H9 (cell line): ENCODE measurements at regions not wholly inside any gene's neighbourhood (a gene's known extent, or its start where the extent isn't known, plus 50 kb on each side); places are given as distances from the start of the nearest gene placed in this dataset.

ENCODE experiments used
- DNase-seq: peaks from one replicate; pipeline ENCODE4 v3.0.0-alpha.2; 2017
- H2AFZ ChIP-seq: one replicate; pipeline ENCODE4 v1.6.1; 2013; ENCODE audit warnings: mild to moderate bottlenecking, low read length, control low read depth, moderate library complexity
- H2AK5ac ChIP-seq: 2 replicates; pipeline ENCODE4 v1.6.1; 2013; ENCODE audit warnings: low read length, control low read depth, mixed read lengths; ENCODE audit not compliant: insufficient read length
- H2BK120ac ChIP-seq: one replicate; pipeline ENCODE4 v1.6.1; 2013; ENCODE audit warnings: low read depth, mild to moderate bottlenecking, low read length, control low read depth, inconsistent platforms; ENCODE audit not compliant: poor library complexity, severe bottlenecking
- H2BK12ac ChIP-seq: 2 replicates; pipeline ENCODE4 v1.6.1; 2013; ENCODE audit warnings: low read length, control low read depth, mixed read lengths, low read depth; ENCODE audit not compliant: insufficient read length
- H2BK15ac ChIP-seq: 2 replicates; pipeline ENCODE4 v1.6.1; 2013; ENCODE audit warnings: low read depth, low read length, control low read depth
- H2BK20ac ChIP-seq: one replicate; pipeline ENCODE4 v1.6.1; 2013; ENCODE audit warnings: low read depth, mild to moderate bottlenecking, low read length, control low read depth, inconsistent platforms; ENCODE audit not compliant: poor library complexity, severe bottlenecking
- H2BK5ac ChIP-seq: 2 replicates; pipeline ENCODE4 v1.6.1; 2013; ENCODE audit warnings: low read length, control low read depth, mixed read lengths; ENCODE audit not compliant: insufficient read length
- H3K14ac ChIP-seq: 2 replicates; pipeline ENCODE4 v1.6.1; 2013; ENCODE audit warnings: low read length, control low read depth; ENCODE audit not compliant: insufficient read depth
- H3K18ac ChIP-seq: 2 replicates; pipeline ENCODE4 v1.6.1; 2013; ENCODE audit warnings: low read depth, mild to moderate bottlenecking, mixed read lengths, low read length, control low read depth; ENCODE audit not compliant: insufficient read length
- H3K23ac ChIP-seq: 2 replicates; pipeline ENCODE4 v1.6.1; 2013; ENCODE audit warnings: low read length, control low read depth, mixed read lengths, low read depth; ENCODE audit not compliant: insufficient read length
- H3K23me2 ChIP-seq: 2 replicates; pipeline ENCODE4 v1.6.1; 2013; ENCODE audit warnings: low read depth, mild to moderate bottlenecking, mixed read lengths, low read length, control low read depth; ENCODE audit not compliant: insufficient read length, poor library complexity, severe bottlenecking
- H3K27ac ChIP-seq: 2 replicates; pipeline ENCODE4 v1.5.1; 2013; ENCODE audit warnings: low read length, control low read depth, mixed read lengths, low read depth; ENCODE audit not compliant: insufficient read length
- H3K27me3 ChIP-seq: 2 replicates; pipeline ENCODE4 v1.6.1; 2013; ENCODE audit warnings: low read length, control low read depth, inconsistent platforms; ENCODE audit not compliant: insufficient read depth
- H3K4ac ChIP-seq: 2 replicates; pipeline ENCODE4 v1.6.1; 2013; ENCODE audit warnings: low read depth, mild to moderate bottlenecking, control low read depth, inconsistent platforms, low read length, moderate library complexity
- H3K4me1 ChIP-seq: 2 replicates; pipeline ENCODE4 v1.6.1; 2013; ENCODE audit warnings: low read length, control low read depth, inconsistent platforms; ENCODE audit not compliant: insufficient read depth
- H3K4me2 ChIP-seq: 2 replicates; pipeline ENCODE4 v1.6.1; 2013; ENCODE audit warnings: low read length, control low read depth, mixed read lengths; ENCODE audit not compliant: insufficient read length, insufficient read depth
- H3K56ac ChIP-seq: 2 replicates; pipeline ENCODE4 v1.6.1; 2013; ENCODE audit warnings: low read depth, mild to moderate bottlenecking, mixed read lengths, low read length, control low read depth; ENCODE audit not compliant: insufficient read length
- H3K79me1 ChIP-seq: 2 replicates; pipeline ENCODE4 v1.6.1; 2013; ENCODE audit warnings: low read depth, mild to moderate bottlenecking, moderate library complexity, low read length, control low read depth, inconsistent platforms; ENCODE audit not compliant: insufficient read depth, poor library complexity, severe bottlenecking
- H3K79me2 ChIP-seq: 2 replicates; pipeline ENCODE4 v1.6.1; 2013; ENCODE audit warnings: low read length, control low read depth, inconsistent platforms; ENCODE audit not compliant: insufficient read depth
- H3K9ac ChIP-seq: 2 replicates; pipeline ENCODE4 v1.6.1; 2013; ENCODE audit warnings: low read length, control low read depth, mixed read lengths; ENCODE audit not compliant: insufficient read length; ENCODE audit errors: extremely low read depth
- H3K9me3 ChIP-seq: one replicate; pipeline ENCODE4 v1.6.1; 2013; ENCODE audit warnings: low read depth, low read length, inconsistent platforms; ENCODE audit not compliant: control insufficient read depth
- H3T11ph ChIP-seq: one replicate; pipeline ENCODE4 v1.6.1; 2013; ENCODE audit warnings: mild to moderate bottlenecking, low read length, control low read depth, inconsistent platforms
- H4K20me1 ChIP-seq: one replicate; pipeline ENCODE4 v1.6.1; 2013; ENCODE audit not compliant: control insufficient read depth, insufficient read length, insufficient read depth
- H4K5ac ChIP-seq: 2 replicates; pipeline ENCODE4 v1.6.1; 2013; ENCODE audit warnings: low read depth, mild to moderate bottlenecking, mixed read lengths, low read length, control low read depth; ENCODE audit not compliant: insufficient read length
- H4K8ac ChIP-seq: replicated peaks from 2 replicates; pipeline ENCODE4 v1.6.1; 2013; ENCODE audit warnings: low read length, control low read depth, mixed read lengths, low read depth; ENCODE audit not compliant: insufficient read length
- H4K91ac ChIP-seq: 2 replicates; pipeline ENCODE4 v1.6.1; 2013; ENCODE audit warnings: low read depth, mild to moderate bottlenecking, moderate library complexity, mixed read lengths, low read length, control low read depth; ENCODE audit not compliant: insufficient read length
- H3K27ac Mint-ChIP-seq, 3 experiments: 2 replicates in 2 of 3; 3 replicates in 1 of 3; pipeline ENCODE4 v1.8.0; 2020 to 2021; ENCODE audit warnings: mixed read lengths in 3 of 3, mild to moderate bottlenecking in 1 of 3, moderate library complexity in 1 of 3
- H3K27me3 Mint-ChIP-seq: 2 replicates; pipeline ENCODE4 v1.8.0; 2021; ENCODE audit warnings: low read depth, mild to moderate bottlenecking, moderate library complexity, mixed read lengths
- H3K36me3 Mint-ChIP-seq, 3 experiments: 2 replicates in 2 of 3; 3 replicates in 1 of 3; pipeline ENCODE4 v1.8.0; 2020 to 2021; ENCODE audit warnings: low read depth in 3 of 3, mixed read lengths in 3 of 3; ENCODE audit not compliant: insufficient read depth in 1 of 3
- H3K4me1 Mint-ChIP-seq, 2 experiments: 2 replicates each; pipeline ENCODE4 v1.8.0; 2020; ENCODE audit warnings: mixed read lengths in 2 of 2
- H3K4me3 Mint-ChIP-seq, 2 experiments: 2 replicates in 1 of 2; 3 replicates in 1 of 2; pipeline ENCODE4 v1.8.0; 2020 to 2021; ENCODE audit warnings: mild to moderate bottlenecking in 2 of 2, mixed read lengths in 2 of 2, moderate library complexity in 1 of 2
- H3K9me3 Mint-ChIP-seq, 2 experiments: 2 replicates in 1 of 2; 3 replicates in 1 of 2; pipeline ENCODE4 v1.8.0; 2020; ENCODE audit warnings: mild to moderate bottlenecking in 2 of 2, mixed read lengths in 2 of 2, moderate library complexity in 1 of 2
- WGBS: extraction: QIAGEN DNeasy Blood & Tissue Kit; methylation state at CpG from one replicate; pipeline ENCODE4 v1.1.7; 2013; ENCODE audit warnings: missing lambda C conversion rate, low lambda C conversion rate, mixed read lengths; ENCODE audit not compliant: insufficient read length; ENCODE audit errors: extremely low coverage; 5-methylcytosine and 5-hydroxymethylcytosine counted together
- TF ChIP-seq, protein P1 (sequence below): fragments of 200-600 bp; sonication (generic); conservative IDR thresholded peaks from 3 replicates; pipeline ENCODE4 v1.8.0; 2021; ENCODE audit warnings: antibody characterized with exemption, mild to moderate bottlenecking

DNA sequence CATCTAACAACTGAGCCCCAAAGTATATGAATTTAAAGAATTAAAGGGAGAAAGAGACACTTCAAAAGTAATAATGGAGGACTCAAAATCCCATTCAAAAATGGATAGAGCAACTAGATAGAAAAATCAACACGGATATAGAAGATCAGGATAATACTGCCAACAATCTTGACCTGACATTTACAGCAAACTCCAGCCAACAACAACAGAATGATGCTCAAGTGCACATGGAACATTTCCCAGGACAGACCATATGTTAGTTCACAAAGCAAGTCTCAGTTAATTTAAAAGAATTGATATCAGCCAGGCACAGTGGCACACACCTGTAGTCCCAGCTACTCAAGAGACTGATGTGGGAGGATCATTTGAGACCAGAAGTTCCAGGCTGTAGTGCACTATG, 72.0 kb upstream of the SMARCAD1 start:
- H3K27ac ChIP-seq = no peak overlapping the region
- Mint-ChIP-seq H3K36me3 (peaks cover 0 to 1% (median 0%) of the 10 kb centered on the region in 3 experiments; a peak in 2 of 7 replicates), H3K27ac (no peak overlapping the region), H3K9me3 (peaks cover 0 to 4% of the 10 kb centered on the region in 2 experiments; a peak in 2 of 5 replicates), H3K4me1 (peaks cover 0 to 2% of the 10 kb centered on the region in 2 experiments; a peak in 1 of 4 replicates), H3K4me3 (no peak overlapping the region), H3K27me3 (no peaks in the 10 kb centered on the region)
- no CpG with 5 or more reads among the region's 1 CpG for WGBS
- no peaks in the 10 kb centered on the region for H3K79me1 ChIP-seq
- no peak overlapping the region for H3T11ph ChIP-seq
- H4K8ac ChIP-seq = no peak overlapping the region
- no peak overlapping the region for H3K9ac ChIP-seq
- no peak for DNase-seq
- H2AFZ ChIP-seq = no peak overlapping the region
- H2BK15ac ChIP-seq = no peak overlapping the region
- TF ChIP-seq, protein P1, sequence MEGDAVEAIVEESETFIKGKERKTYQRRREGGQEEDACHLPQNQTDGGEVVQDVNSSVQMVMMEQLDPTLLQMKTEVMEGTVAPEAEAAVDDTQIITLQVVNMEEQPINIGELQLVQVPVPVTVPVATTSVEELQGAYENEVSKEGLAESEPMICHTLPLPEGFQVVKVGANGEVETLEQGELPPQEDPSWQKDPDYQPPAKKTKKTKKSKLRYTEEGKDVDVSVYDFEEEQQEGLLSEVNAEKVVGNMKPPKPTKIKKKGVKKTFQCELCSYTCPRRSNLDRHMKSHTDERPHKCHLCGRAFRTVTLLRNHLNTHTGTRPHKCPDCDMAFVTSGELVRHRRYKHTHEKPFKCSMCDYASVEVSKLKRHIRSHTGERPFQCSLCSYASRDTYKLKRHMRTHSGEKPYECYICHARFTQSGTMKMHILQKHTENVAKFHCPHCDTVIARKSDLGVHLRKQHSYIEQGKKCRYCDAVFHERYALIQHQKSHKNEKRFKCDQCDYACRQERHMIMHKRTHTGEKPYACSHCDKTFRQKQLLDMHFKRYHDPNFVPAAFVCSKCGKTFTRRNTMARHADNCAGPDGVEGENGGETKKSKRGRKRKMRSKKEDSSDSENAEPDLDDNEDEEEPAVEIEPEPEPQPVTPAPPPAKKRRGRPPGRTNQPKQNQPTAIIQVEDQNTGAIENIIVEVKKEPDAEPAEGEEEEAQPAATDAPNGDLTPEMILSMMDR = no peak
- no peaks in the 10 kb centered on the region for H3K79me2 ChIP-seq
- H2BK120ac ChIP-seq = no peak overlapping the region
- no peak overlapping the region for H3K18ac ChIP-seq
- no peak overlapping the region for H4K91ac ChIP-seq
- H3K4ac ChIP-seq = no peak overlapping the region
- no peaks in the 10 kb centered on the region for H3K4me1 ChIP-seq
- H3K4me2 ChIP-seq = no peak overlapping the region
- H3K23me2 ChIP-seq = no peaks in the 10 kb centered on the region
- no peak overlapping the region for H4K5ac ChIP-seq
- no peaks in the 10 kb centered on the region for H3K9me3 ChIP-seq
- no peak overlapping the region for H2BK12ac ChIP-seq
- H4K20me1 ChIP-seq = no peaks in the 10 kb centered on the region
- no peak overlapping the region for H3K56ac ChIP-seq
- H2AK5ac ChIP-seq = no peak overlapping the region
- no peak overlapping the region for H2BK20ac ChIP-seq
- no peaks in the 10 kb centered on the region for H3K27me3 ChIP-seq
- H2BK5ac ChIP-seq = no peak overlapping the region
- H3K14ac ChIP-seq = no peak overlapping the region
- H3K23ac ChIP-seq = no peak overlapping the region
